Activated T-cell treated with anti-CD3 and anti-CD28 coated beads, Interleukin-2, amount 50 U/mL, for 1 hour (primary cell): ENCODE measurements at regions not wholly inside any gene's neighbourhood (a gene's known extent, or its start where the extent isn't known, plus 50 kb on each side); places are given as distances from the start of the nearest gene placed in this dataset.

Source experiments
- DNase-seq: peaks from one replicate; pipeline ENCODE4 v3.0.0-alpha.2; 2020

DNA sequence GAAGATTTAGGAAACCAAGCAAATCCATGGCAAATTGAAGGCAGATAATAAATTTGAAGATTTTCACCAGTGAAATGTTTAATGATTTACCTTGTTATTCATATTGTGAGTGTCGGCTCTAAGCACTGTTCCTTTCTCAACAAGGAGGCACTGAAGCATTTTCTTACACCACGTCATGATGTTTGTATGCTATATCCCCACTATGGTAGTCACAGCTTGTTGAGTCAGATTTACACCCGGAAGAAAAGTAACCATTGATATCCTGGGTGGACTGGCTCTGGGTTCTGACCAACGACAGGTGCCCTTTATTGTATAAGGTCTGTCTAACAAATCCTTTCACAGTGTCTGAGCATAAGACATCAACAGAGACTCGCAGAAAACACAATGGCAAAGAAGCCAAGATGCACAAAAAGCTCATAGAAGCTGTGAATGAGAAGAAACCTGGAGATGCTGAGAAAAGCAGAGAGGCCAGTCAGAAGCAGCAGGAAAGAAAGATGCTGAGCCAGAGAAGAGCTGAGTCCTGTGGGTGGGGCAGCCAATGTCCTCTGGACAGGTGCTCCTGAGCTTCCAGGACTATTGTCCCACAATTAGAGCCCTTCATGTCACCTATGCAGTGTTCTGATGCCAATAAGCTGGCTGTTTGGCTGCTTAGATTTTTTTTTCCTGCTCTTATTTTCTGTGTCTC, 49.7 kb upstream of the ARHGAP5 start:
- DNase-seq = no peak
